ENCODE measurements at regions not wholly inside any gene's neighbourhood (a gene's known extent, or its start where the extent isn't known, plus 50 kb on each side); places are given as distances from the start of the nearest gene placed in this dataset.

DNA sequence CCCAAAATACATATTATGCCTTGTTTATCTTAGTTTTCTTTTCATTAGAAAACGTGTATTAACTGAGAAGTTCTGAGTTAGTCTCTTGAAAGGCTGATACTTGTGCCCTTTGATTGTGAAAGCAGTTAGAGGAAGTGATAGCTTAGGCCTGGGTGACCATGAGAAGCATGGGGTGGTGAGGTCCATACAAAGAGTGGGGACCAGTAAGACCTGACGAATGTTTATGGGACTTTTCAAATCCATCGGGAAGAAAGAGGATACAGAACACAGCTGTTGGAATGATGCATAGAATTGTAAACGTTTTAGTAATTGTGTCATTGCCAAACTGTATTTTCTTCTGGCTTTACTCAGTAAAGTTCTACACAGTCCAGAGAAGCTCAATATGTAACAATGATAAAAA lies 259.8 kb downstream of the LMO4 start:
- TF ChIP-seq, protein P1, sequence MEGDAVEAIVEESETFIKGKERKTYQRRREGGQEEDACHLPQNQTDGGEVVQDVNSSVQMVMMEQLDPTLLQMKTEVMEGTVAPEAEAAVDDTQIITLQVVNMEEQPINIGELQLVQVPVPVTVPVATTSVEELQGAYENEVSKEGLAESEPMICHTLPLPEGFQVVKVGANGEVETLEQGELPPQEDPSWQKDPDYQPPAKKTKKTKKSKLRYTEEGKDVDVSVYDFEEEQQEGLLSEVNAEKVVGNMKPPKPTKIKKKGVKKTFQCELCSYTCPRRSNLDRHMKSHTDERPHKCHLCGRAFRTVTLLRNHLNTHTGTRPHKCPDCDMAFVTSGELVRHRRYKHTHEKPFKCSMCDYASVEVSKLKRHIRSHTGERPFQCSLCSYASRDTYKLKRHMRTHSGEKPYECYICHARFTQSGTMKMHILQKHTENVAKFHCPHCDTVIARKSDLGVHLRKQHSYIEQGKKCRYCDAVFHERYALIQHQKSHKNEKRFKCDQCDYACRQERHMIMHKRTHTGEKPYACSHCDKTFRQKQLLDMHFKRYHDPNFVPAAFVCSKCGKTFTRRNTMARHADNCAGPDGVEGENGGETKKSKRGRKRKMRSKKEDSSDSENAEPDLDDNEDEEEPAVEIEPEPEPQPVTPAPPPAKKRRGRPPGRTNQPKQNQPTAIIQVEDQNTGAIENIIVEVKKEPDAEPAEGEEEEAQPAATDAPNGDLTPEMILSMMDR (IDR thresholded peaks at IDR 0.05; ENCODE audit: borderline replicate concordance, control extremely low read depth, extremely low read depth, insufficient read depth, missing control alignments): no peak
- DNase-seq (ENCODE audit: low spot score): peak; percentile 22
- in situ Hi-C loops (cut with MboI; ENCODE audit: low sequenced_read_pairs, unreplicated experiment): no loop called here

DNA sequence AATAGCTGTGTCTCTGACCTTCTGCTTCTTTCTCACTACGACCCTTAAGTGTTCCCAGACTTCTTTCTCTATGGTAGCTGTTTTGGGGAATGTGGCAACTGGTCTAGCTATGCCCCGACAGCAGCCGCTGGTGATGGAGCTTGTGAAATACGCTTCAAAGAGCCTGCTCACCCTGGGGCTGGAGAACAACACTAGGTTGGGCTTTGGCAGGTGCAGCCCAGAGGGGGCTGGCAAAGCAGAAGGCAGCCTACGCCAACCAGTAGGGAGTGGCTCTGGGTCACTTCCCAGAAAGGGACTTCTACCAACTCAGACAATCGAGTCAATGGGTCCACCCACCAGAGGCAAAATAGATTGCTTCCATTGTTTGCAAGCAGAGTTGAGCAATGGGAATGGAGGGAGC lies 262.8 kb downstream of the LMO4 start:
- in situ Hi-C loops (cut with MboI; ENCODE audit: low sequenced_read_pairs, unreplicated experiment): no loop called here
- no peak for DNase-seq (ENCODE audit: low spot score)
- TF ChIP-seq, protein P1 (IDR thresholded peaks at IDR 0.05; ENCODE audit: borderline replicate concordance, control extremely low read depth, extremely low read depth, insufficient read depth, missing control alignments): no peak

DNA sequence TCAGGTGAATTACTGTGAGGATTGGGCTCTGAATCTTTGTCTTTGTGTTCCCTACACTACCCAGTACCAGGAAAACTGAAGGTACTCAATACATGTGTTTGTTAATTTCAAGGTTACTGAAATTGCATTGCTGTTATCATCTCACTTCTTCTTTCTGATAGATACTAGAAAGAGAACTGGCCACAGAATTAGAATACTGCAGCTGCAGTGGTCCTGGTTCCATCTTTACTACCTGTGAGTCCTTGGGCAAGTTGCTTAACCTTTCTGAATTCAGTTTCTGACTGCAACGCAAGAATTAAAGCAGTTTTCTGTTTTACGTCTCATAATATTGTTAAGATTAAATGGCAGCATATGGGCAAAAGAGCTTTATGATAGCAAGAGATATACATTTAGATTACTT lies 263.5 kb downstream of the LMO4 start:
- TF ChIP-seq, protein P1 (IDR thresholded peaks at IDR 0.05; ENCODE audit: borderline replicate concordance, control extremely low read depth, extremely low read depth, insufficient read depth, missing control alignments): no peak
- DNase-seq (ENCODE audit: low spot score): peak; percentile 27
- in situ Hi-C loops (cut with MboI; ENCODE audit: low sequenced_read_pairs, unreplicated experiment): no loop called here

DNA sequence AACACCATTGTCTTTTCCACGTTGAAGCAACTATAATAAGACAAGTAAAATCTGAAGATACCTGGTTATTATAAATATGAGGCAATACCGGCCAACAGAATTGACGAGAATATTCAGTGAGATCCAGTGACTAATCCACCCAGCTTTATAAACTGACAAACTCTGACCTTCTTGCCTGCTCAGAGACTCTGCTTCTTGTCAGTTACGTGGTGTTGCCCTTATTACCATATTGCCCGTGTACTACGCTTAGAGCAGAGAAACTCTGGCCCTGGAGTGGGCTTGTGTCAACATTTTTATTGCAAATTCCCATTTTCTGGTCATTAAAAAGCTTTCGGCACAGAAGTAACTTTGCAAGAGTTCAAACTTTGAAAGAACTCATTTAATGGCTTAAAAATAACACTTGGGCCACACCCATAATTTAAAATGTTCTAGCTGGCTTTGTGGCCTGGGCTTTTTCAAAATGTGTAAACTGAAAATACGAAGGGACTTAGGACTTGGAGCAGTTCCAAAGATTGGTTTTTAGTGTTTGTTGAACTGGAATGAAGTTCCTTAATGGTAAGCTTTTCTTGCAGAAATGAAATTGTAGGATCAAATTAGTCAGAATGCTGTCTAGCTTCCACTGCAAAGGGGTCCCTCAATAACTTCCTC lies 266.2 kb downstream of the LMO4 start:
- in situ Hi-C loops (cut with MboI; ENCODE audit: low sequenced_read_pairs, unreplicated experiment): no loop called here
- DNase-seq (ENCODE audit: low spot score): no peak

DNA sequence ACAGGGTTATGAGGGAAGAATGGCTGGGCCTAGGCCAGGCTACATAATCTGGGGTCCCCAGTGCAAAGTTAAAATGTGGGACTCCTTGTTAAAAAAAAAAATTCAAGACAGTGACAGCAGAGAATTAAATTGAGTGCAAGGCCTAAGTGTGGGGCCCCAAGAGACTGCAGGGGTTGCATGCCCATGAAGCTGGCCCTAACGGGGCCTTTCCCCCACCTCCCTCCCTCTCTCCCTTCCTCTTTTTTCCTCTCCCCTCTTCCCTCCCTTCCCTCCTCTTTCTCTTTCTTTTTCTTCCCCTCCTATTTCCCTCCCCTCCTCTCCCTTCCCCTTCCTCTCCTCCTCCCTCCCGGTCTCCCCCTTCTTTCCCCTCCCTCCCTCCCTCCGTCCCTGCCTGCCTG lies 266.7 kb downstream of the LMO4 start:
- TF ChIP-seq, protein P1 (IDR thresholded peaks at IDR 0.05; ENCODE audit: borderline replicate concordance, control extremely low read depth, extremely low read depth, insufficient read depth, missing control alignments): no peak
- no peak for DNase-seq (ENCODE audit: low spot score)
- in situ Hi-C loops (cut with MboI; ENCODE audit: low sequenced_read_pairs, unreplicated experiment): no loop called here

More for the DNA sequence above, 266.2 kb downstream of the LMO4 start:
- TF ChIP-seq, protein P1 (IDR thresholded peaks at IDR 0.05; ENCODE audit: borderline replicate concordance, control extremely low read depth, extremely low read depth, insufficient read depth, missing control alignments): no peak

DNA sequence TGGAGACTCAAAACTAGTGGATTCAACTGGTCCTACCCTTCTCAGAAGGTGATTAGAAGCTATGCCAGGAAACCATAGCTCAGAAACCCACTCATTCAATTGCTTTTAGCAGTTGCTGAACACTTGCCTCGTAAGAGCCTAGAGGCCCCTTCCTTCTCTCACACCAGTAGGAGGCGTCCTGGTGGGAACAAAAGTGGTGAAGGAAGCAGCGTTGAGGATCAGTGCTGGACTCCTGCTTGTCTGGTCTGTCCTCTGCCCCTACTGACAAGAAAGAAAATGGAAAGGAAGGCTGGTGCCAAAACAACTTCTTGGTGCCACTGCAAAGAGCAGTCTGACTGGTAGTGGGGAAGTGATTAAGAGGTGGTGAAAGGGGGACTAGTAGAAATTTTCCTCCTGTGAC lies 269.7 kb downstream of the LMO4 start:
- DNase-seq (ENCODE audit: low spot score): no peak
- in situ Hi-C loops (cut with MboI; ENCODE audit: low sequenced_read_pairs, unreplicated experiment): no loop called here
- TF ChIP-seq, protein P1 (IDR thresholded peaks at IDR 0.05; ENCODE audit: borderline replicate concordance, control extremely low read depth, extremely low read depth, insufficient read depth, missing control alignments): no peak
